GM12878 (cell line): ENCODE measurements at regions not wholly inside any gene's neighbourhood (a gene's known extent, or its start where the extent isn't known, plus 50 kb on each side); places are given as distances from the start of the nearest gene placed in this dataset.

ENCODE experiments used
- ATAC-seq: fragments of 200-7000 bp; cut with Tn5 transposase; 3 replicates; pipeline ENCODE4 v1.9.1; 2020; ENCODE audit warnings: mild to moderate bottlenecking, moderate library complexity
- BruUV-seq: library from RNA; stranded (reverse); fragments of 400-500 nt; replicated peaks from 2 replicates; lab custom pipeline; 2021; lab: Mats Ljungman, UMichigan
- CTCF ChIA-PET: fragments of 300-600 bp; sonication (Branson Sonifier 250); formaldehyde crosslinking; extraction: SDS; loops from one replicate; lab custom pipeline; 2021; ENCODE audit warnings: inconsistent platforms; lab: Yijun Ruan, JAX
- POLR2A ChIA-PET: fragments of 350-600 bp; formaldehyde crosslinking; extraction: SDS; loops from one replicate; lab custom pipeline; 2021; ENCODE audit warnings: inconsistent platforms; lab: Charles Lee
- RAD21 ChIA-PET: fragments of 300-600 bp; sonication (Branson Sonifier 250); formaldehyde crosslinking; loops from one replicate; lab custom pipeline; 2023; ENCODE audit warnings: antibody characterized with exemption; ENCODE audit not compliant: unreplicated experiment; lab: Charles Lee
- SMC1A ChIA-PET: fragments of 300-600 bp; sonication (Branson Sonifier 250); formaldehyde crosslinking; loops from one replicate; lab custom pipeline; 2023; ENCODE audit not compliant: unreplicated experiment, uncharacterized antibody; lab: Charles Lee
- DNase-seq: peaks from one replicate; pipeline ENCODE4 v3.0.0-alpha.2; 2011; ENCODE audit warnings: low read depth, low spot score
- FAIRE-seq: peaks from 3 replicates; lab custom pipeline; 2011; peaks lifted over from hg19 to GRCh38; lab: Jason Lieb, UNC
- H2AFZ ChIP-seq: 2 replicates; pipeline ENCODE4 v1.6.0; 2011; ENCODE audit warnings: low read depth, low read length, control low read depth; ENCODE audit not compliant: control insufficient read depth
- H3K27ac ChIP-seq: 2 replicates; pipeline ENCODE4 v1.5.1; 2011; ENCODE audit warnings: control low read depth; ENCODE audit not compliant: control insufficient read depth, insufficient read depth
- H3K27me3 ChIP-seq, 2 experiments: replicated peaks in 1 of 2; 2 replicates each; pipeline versions ENCODE4 v1.6.0 to v1.6.1; 2011; ENCODE audit warnings: low read length in 1 of 2; ENCODE audit not compliant: control insufficient read depth in 2 of 2, insufficient read depth in 2 of 2
- H3K36me3 ChIP-seq, 2 experiments: 2 replicates each; pipeline ENCODE4 v1.5.1; 2011; ENCODE audit warnings: low read length in 1 of 2; ENCODE audit not compliant: control insufficient read depth in 2 of 2, insufficient read depth in 2 of 2
- H3K4me1 ChIP-seq: 2 replicates; pipeline ENCODE4 v1.6.1; 2011; ENCODE audit warnings: mild to moderate bottlenecking, low read length, moderate library complexity, mixed read lengths; ENCODE audit not compliant: control insufficient read depth, insufficient read depth
- H3K4me2 ChIP-seq: 2 replicates; pipeline ENCODE4 v1.6.0; 2011; ENCODE audit warnings: control low read depth; ENCODE audit not compliant: control insufficient read depth, insufficient read depth
- H3K4me3 ChIP-seq: fragments of 200-600 bp; sonication (generic); 2 replicates; pipeline ENCODE4 v1.5.1; 2016
- H3K79me2 ChIP-seq: 2 replicates; pipeline ENCODE4 v1.6.0; 2011; ENCODE audit warnings: low read length; ENCODE audit not compliant: control insufficient read depth, insufficient read depth
- H3K9ac ChIP-seq: 2 replicates; pipeline ENCODE4 v1.8.0; 2011; ENCODE audit warnings: low read length, control low read depth, mixed read lengths; ENCODE audit not compliant: control insufficient read depth, insufficient read depth
- H3K9me3 ChIP-seq: replicated peaks from 3 replicates; pipeline ENCODE4 v1.5.1; 2011; ENCODE audit warnings: mild to moderate bottlenecking, low read length; ENCODE audit not compliant: control insufficient read depth, insufficient read depth
- H4K20me1 ChIP-seq: 2 replicates; pipeline ENCODE4 v1.6.0; 2011; ENCODE audit not compliant: control insufficient read depth, insufficient read depth
- FOXK2 ChIP-seq: fragments of 450-650 bp; IDR thresholded peaks from 2 replicates; pipeline ENCODE4 v1.6.1; 2017; ENCODE audit warnings: mild to moderate bottlenecking, moderate library complexity
- GATAD2B ChIP-seq: fragments of 450-650 bp; conservative IDR thresholded peaks from 2 replicates; pipeline ENCODE4 v1.6.1; 2017; ENCODE audit warnings: low read depth, mild to moderate bottlenecking, moderate library complexity
- NFXL1 ChIP-seq: fragments of 450-650 bp; IDR thresholded peaks from 2 replicates; pipeline ENCODE4 v1.6.1; 2017; ENCODE audit warnings: antibody characterized with exemption, mild to moderate bottlenecking, borderline replicate concordance
- NFYB ChIP-seq: IDR thresholded peaks from 2 replicates; pipeline ENCODE4 v1.6.1; 2011; ENCODE audit warnings: low read depth, mild to moderate bottlenecking, low read length, improper control_type of control experiment, moderate library complexity; ENCODE audit not compliant: insufficient read depth
- NR2C1 ChIP-seq: fragments of 450-650 bp; IDR thresholded peaks from 2 replicates; pipeline ENCODE4 v1.6.1; 2017; ENCODE audit warnings: antibody characterized with exemption, mild to moderate bottlenecking, moderate library complexity
- NR2C2 ChIP-seq: IDR thresholded peaks from 2 replicates; pipeline ENCODE4 v1.6.1; 2011; ENCODE audit warnings: borderline replicate concordance, low read depth; ENCODE audit not compliant: control insufficient read depth, insufficient read length
- NR2F1 ChIP-seq: fragments of 450-650 bp; conservative IDR thresholded peaks from 2 replicates; pipeline ENCODE4 v1.6.1; 2017; ENCODE audit warnings: mild to moderate bottlenecking
- POLR2AphosphoS5 ChIP-seq: IDR thresholded peaks from 2 replicates; pipeline ENCODE4 v1.6.1; 2011; ENCODE audit warnings: mild to moderate bottlenecking, low read length, inconsistent platforms
- RBBP5 ChIP-seq: fragments of 200-600 bp; sonication (generic); conservative IDR thresholded peaks from 2 replicates; pipeline ENCODE4 v1.6.1; 2016
- RELB ChIP-seq: fragments of 450-650 bp; IDR thresholded peaks from 2 replicates; pipeline ENCODE4 v1.6.1; 2017; ENCODE audit warnings: low read depth, mild to moderate bottlenecking, moderate library complexity
- SPI1 ChIP-seq: IDR thresholded peaks from 2 replicates; pipeline ENCODE4 v1.6.1; 2011; ENCODE audit warnings: low read depth, mild to moderate bottlenecking, low read length, moderate library complexity, borderline replicate concordance; ENCODE audit not compliant: insufficient read depth
- YBX1 ChIP-seq: fragments of 450-650 bp; IDR thresholded peaks from 2 replicates; pipeline ENCODE4 v1.6.1; 2016; ENCODE audit warnings: antibody characterized with exemption
- WGBS: methylation state at CpG from one replicate; pipeline ENCODE4 v1.1.6; 2016; ENCODE audit warnings: low lambda C conversion rate; ENCODE audit not compliant: insufficient replicate concordance, insufficient coverage; ENCODE audit errors: missing lambda C conversion rate; 5-methylcytosine and 5-hydroxymethylcytosine counted together
- in situ Hi-C: fragments of 300-500 bp; cut with MboI; formaldehyde crosslinking; loops from 9 replicates; pipeline ENCODE4 v1.14.3; 2018; ENCODE audit warnings: mixed read lengths
- intact Hi-C: fragments of 100-400 bp; cut with micrococcal nuclease; formaldehyde crosslinking; loops from one replicate; pipeline ENCODE4 v1.14.2; 2022; ENCODE audit not compliant: unreplicated experiment
- TF ChIP-seq, protein P1 (sequence below): fragments of 450-650 bp; IDR thresholded peaks from 2 replicates; pipeline ENCODE4 v1.6.1; 2017; ENCODE audit warnings: mild to moderate bottlenecking, moderate library complexity

DNA sequence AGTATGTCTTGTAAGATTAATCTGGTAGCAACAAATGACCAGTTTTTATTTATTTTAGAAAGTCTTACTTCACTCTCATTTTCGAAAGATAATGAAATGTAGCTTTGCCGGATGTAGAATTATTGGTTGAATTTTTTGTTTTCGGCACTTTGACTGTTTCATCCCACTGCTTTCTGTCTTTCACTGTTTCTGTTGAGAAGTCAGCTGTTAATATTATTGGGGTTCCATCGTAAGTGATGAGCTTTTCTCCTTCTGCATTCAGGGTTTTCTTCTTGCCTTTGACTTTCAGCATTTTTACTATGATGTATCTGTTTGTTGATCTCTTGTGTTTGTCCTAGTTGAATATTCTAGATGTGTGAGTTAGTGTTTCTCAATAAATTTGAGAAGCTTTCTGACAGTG is 383.4 kb downstream of the PAX1 start:
- no peaks in the 10 kb centered on the region for H3K36me3 ChIP-seq
- H3K27ac ChIP-seq: no peak overlapping the region
- H3K4me1 ChIP-seq: no peaks in the 10 kb centered on the region
- H4K20me1 ChIP-seq: no peaks in the 10 kb centered on the region
- H2AFZ ChIP-seq: no peak overlapping the region
- ChIA-PET CTCF (no interaction called here), RAD21 (no interaction called here), POLR2A (no interaction called here), SMC1A (no interaction called here)
- TF ChIP-seq NFYB (no peak), POLR2AphosphoS5 (no peak), GATAD2B (no peak), YBX1 (no peak), NR2C2 (no peak), SPI1 (no peak), RBBP5 (no peak), NFXL1 (no peak), NR2F1 (no peak), NR2C1 (no peak), FOXK2 (no peak), RELB (no peak)
- TF ChIP-seq, protein P1, sequence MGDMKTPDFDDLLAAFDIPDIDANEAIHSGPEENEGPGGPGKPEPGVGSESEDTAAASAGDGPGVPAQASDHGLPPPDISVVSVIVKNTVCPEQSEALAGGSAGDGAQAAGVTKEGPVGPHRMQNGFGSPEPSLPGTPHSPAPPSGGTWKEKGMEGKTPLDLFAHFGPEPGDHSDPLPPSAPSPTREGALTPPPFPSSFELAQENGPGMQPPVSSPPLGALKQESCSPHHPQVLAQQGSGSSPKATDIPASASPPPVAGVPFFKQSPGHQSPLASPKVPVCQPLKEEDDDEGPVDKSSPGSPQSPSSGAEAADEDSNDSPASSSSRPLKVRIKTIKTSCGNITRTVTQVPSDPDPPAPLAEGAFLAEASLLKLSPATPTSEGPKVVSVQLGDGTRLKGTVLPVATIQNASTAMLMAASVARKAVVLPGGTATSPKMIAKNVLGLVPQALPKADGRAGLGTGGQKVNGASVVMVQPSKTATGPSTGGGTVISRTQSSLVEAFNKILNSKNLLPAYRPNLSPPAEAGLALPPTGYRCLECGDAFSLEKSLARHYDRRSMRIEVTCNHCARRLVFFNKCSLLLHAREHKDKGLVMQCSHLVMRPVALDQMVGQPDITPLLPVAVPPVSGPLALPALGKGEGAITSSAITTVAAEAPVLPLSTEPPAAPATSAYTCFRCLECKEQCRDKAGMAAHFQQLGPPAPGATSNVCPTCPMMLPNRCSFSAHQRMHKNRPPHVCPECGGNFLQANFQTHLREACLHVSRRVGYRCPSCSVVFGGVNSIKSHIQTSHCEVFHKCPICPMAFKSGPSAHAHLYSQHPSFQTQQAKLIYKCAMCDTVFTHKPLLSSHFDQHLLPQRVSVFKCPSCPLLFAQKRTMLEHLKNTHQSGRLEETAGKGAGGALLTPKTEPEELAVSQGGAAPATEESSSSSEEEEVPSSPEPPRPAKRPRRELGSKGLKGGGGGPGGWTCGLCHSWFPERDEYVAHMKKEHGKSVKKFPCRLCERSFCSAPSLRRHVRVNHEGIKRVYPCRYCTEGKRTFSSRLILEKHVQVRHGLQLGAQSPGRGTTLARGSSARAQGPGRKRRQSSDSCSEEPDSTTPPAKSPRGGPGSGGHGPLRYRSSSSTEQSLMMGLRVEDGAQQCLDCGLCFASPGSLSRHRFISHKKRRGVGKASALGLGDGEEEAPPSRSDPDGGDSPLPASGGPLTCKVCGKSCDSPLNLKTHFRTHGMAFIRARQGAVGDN: no peak
- in situ Hi-C loops (no loop called here), intact Hi-C loops (no loop called here)
- H3K4me2 ChIP-seq: no peak overlapping the region
- H3K27me3 ChIP-seq: no peaks in the 10 kb centered on the region
- no peaks in the 10 kb centered on the region for H3K79me2 ChIP-seq
- ATAC-seq (no peak), FAIRE-seq (no peak), DNase-seq (no peak)
- no TSS peak for BruUV-seq
- no peak overlapping the region for H3K4me3 ChIP-seq
- no peak overlapping the region for H3K9ac ChIP-seq
- 46% methylated on average over 4 of the region's 4 CpGs for WGBS
- no peaks in the 10 kb centered on the region; the same call in 1 of the 3 replicates for H3K9me3 ChIP-seq
